ENCODE measurements at regions not wholly inside any gene's neighbourhood (a gene's known extent, or its start where the extent isn't known, plus 50 kb on each side); places are given as distances from the start of the nearest gene placed in this dataset.

GRCh38 chr10:4029866-4030265, 244.9 kb upstream of the KLF6 start:
- TF ChIP-seq CTCF (IDR thresholded peaks at IDR 0.05) (no peak), EZH2 (IDR thresholded peaks at IDR 0.05; ENCODE audit: borderline replicate concordance, insufficient read depth, low read depth, low read length, poor library complexity, severe bottlenecking) (no peak)

Measured in B cell (primary cell).